BLaER1 (cell line): ENCODE measurements at regions not wholly inside any gene's neighbourhood (a gene's known extent, or its start where the extent isn't known, plus 50 kb on each side); places are given as distances from the start of the nearest gene placed in this dataset.

ENCODE experiments used
- H3K27ac ChIP-seq: shearing (Covaris generic); formaldehyde crosslinking; 2 replicates; pipeline ENCODE4 v1.8.1; 2022
- H3K27me3 ChIP-seq: shearing (Covaris generic); formaldehyde crosslinking; 2 replicates; pipeline ENCODE4 v1.8.1; 2022
- H3K36me3 ChIP-seq: shearing (Covaris generic); formaldehyde crosslinking; 2 replicates; pipeline ENCODE4 v1.8.1; 2022
- H3K4me1 ChIP-seq: shearing (Covaris generic); formaldehyde crosslinking; 2 replicates; pipeline ENCODE4 v1.8.1; 2022
- H3K4me2 ChIP-seq: shearing (Covaris generic); formaldehyde crosslinking; 2 replicates; pipeline ENCODE4 v1.8.1; 2022
- H3K4me3 ChIP-seq: shearing (Covaris generic); formaldehyde crosslinking; 2 replicates; pipeline ENCODE4 v1.8.1; 2022
- H3K9ac ChIP-seq: shearing (Covaris generic); formaldehyde crosslinking; 2 replicates; pipeline ENCODE4 v1.8.1; 2022
- H3K9me3 ChIP-seq: shearing (Covaris generic); formaldehyde crosslinking; 2 replicates; pipeline ENCODE4 v1.8.1; 2022
- H4K20me1 ChIP-seq: shearing (Covaris generic); formaldehyde crosslinking; 2 replicates; pipeline ENCODE4 v1.8.1; 2022
- Cebpa-rat ChIP-seq: shearing (Covaris generic); IDR thresholded peaks from 2 replicates; pipeline ENCODE4 v1.8.1; 2022

- H3K4me1 ChIP-seq, result 0 out of 2 replicates have a peak, but pooled peaks cover 7% of the 10 kb centered on the region
- TF ChIP-seq Cebpa-rat, result no peak
- H3K27ac ChIP-seq, result no peak overlapping the region
Observed at GRCh38 chr1:87652176-87652575, 323.5 kb downstream of the LMO4 start.

DNA sequence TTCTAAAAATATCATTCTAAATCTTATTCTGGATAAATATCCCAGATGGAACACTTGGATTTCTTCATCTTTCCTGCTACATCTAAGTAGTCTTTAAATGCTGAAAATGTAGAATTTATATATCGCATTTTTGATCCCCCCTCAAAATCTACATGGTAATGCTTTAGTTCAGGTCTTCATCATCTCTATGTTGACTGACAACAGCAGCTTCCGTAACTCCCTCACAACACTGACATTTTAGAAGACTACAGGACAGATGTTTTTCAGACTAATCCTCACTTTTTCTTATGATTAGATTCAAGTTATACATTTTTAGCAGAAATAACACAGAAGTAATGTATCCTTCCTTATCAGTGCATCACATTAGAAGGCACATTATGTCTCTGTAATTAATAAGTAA is 336.5 kb downstream of the LMO4 start:
- Histone ChIP-seq H3K4me1 (no peaks in the 10 kb centered on the region), H3K9me3 (peaks cover 5% of the 10 kb centered on the region; the same call in 1 of the 2 replicates), H3K27ac (no peak overlapping the region), H3K36me3 (no peaks in the 10 kb centered on the region), H3K27me3 (no peaks in the 10 kb centered on the region), H4K20me1 (no peaks in the 10 kb centered on the region), H3K4me3 (no peak overlapping the region), H3K9ac (no peak overlapping the region), H3K4me2 (no peak overlapping the region)
- TF ChIP-seq Cebpa-rat, result no peak

More at GRCh38 chr1:87652176-87652575, 323.5 kb downstream of the LMO4 start:
- no peak overlapping the region for H3K9ac ChIP-seq
- no peaks in the 10 kb centered on the region for H3K36me3 ChIP-seq
- no peak overlapping the region for H3K4me2 ChIP-seq
- no peaks in the 10 kb centered on the region for H4K20me1 ChIP-seq
- H3K9me3 ChIP-seq, result no peaks in the 10 kb centered on the region
- no peak overlapping the region for H3K4me3 ChIP-seq
- H3K27me3 ChIP-seq, result no peaks in the 10 kb centered on the region

- no peaks in the 10 kb centered on the region for H3K36me3 ChIP-seq
- no peak overlapping the region for H3K27ac ChIP-seq
- H3K27me3 ChIP-seq, result no peaks in the 10 kb centered on the region
- H3K9me3 ChIP-seq, result no peaks in the 10 kb centered on the region
- no peak overlapping the region for H3K4me2 ChIP-seq
- TF ChIP-seq Cebpa-rat, result no peak
- H3K4me3 ChIP-seq, result no peak overlapping the region
- H3K9ac ChIP-seq, result no peak overlapping the region
- H3K4me1 ChIP-seq, result no peaks in the 10 kb centered on the region
- H4K20me1 ChIP-seq, result no peaks in the 10 kb centered on the region
Observed at GRCh38 chr1:87666681-87667080, 338.0 kb downstream of the LMO4 start.

DNA sequence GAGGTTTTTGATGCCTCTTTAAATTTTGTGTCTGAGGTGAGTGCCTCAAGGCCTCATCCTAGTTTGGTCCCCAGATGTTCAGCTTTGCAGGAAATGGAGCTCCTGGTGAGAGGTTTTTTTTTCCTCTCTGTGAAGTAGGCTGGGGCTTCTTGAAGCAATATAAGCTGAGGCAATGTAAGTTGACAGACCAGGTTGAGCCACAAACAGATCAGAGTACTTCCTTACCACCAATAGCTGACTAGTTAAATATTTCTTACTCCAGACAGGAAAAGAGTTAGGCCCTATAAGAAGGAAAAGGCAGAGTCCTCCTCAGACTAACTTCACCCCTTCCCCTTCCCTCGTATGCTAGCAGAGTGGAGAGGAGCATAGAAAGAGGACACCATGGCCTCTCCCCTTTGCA is 341.0 kb downstream of the LMO4 start:
- H3K4me2 ChIP-seq, result no peak overlapping the region
- H3K9me3 ChIP-seq, result no peaks in the 10 kb centered on the region
- no peak for TF ChIP-seq Cebpa-rat
- no peaks in the 10 kb centered on the region for H3K36me3 ChIP-seq
- no peak overlapping the region for H3K9ac ChIP-seq
- H3K4me3 ChIP-seq, result no peak overlapping the region
- no peak overlapping the region for H3K27ac ChIP-seq
- H3K27me3 ChIP-seq, result no peaks in the 10 kb centered on the region
- no peaks in the 10 kb centered on the region for H4K20me1 ChIP-seq
- no peaks in the 10 kb centered on the region for H3K4me1 ChIP-seq

DNA sequence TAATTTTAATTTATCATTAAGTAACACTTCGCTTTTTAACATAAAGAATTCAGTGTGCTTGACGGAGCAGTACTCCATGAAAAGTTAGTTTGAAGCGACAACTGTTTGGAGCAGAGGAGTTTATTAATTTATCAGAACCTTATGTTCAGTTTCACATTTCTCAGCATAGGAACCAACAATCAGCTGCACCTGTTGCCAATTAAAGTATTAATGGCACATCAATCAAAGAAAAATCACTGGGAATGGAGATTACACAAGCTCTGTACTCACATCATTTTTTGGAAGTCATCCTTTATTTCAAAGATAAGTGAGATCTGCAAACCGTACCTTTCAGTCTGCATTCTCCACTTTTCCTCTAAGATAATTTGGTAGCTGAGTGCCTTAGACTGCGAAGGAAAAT is 344.6 kb downstream of the LMO4 start:
- no peaks in the 10 kb centered on the region for H3K27me3 ChIP-seq
- H3K4me2 ChIP-seq, result no peak overlapping the region
- no peak overlapping the region for H3K4me3 ChIP-seq
- H3K27ac ChIP-seq, result no peak overlapping the region
- no peaks in the 10 kb centered on the region for H4K20me1 ChIP-seq
- no peak for TF ChIP-seq Cebpa-rat
- no peaks in the 10 kb centered on the region for H3K9me3 ChIP-seq
- H3K9ac ChIP-seq, result no peak overlapping the region
- no peaks in the 10 kb centered on the region for H3K4me1 ChIP-seq
- no peaks in the 10 kb centered on the region for H3K36me3 ChIP-seq

DNA sequence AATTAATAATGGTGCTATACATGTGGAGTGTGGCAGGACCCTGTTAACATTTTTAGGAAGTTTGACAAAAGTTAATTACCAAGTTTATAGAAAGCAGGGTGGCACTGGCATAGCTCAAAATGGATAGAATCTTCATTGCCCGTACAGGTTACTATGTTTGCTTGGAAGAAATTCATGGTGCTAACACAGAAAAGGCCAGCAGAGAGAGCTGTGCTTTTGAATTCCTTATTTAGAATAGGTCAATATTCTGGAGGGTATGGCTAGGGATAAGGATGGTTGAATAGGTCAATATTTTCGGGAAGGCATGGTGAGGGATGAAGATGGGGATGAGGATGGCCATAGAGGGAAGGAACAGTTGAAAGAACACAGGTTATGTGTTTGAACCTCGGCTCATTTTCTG is 345.1 kb downstream of the LMO4 start:
- no peak overlapping the region for H3K4me3 ChIP-seq
- H3K9me3 ChIP-seq, result no peaks in the 10 kb centered on the region
- H3K4me2 ChIP-seq, result no peak overlapping the region
- H3K27ac ChIP-seq, result no peak overlapping the region
- no peak overlapping the region for H3K9ac ChIP-seq
- no peak for TF ChIP-seq Cebpa-rat
- H3K27me3 ChIP-seq, result no peaks in the 10 kb centered on the region
- H3K36me3 ChIP-seq, result no peaks in the 10 kb centered on the region
- H3K4me1 ChIP-seq, result no peaks in the 10 kb centered on the region
- H4K20me1 ChIP-seq, result no peaks in the 10 kb centered on the region

DNA sequence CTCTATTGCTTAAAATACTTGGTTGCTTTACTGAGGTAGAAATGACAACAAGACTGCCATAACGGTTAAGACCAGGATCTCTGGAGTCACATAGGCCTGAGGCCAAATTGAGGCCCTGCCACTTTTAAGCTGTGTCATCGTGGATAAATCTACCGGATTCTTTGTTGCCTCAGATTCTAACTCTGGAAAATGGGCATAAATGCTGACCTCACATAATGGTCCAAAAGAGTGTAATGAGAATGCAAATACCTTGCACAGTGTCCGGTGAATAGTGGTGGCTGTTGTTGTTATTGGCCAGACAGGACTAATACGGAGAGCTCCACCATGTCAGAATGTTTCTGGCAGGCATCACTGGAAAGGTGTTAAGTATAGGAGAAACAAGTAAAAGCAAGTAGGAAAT is 346.1 kb downstream of the LMO4 start:
- H3K36me3 ChIP-seq, result no peaks in the 10 kb centered on the region
- H3K27me3 ChIP-seq, result no peaks in the 10 kb centered on the region
- H3K9ac ChIP-seq, result no peak overlapping the region
- H3K4me3 ChIP-seq, result no peak overlapping the region
- no peak for TF ChIP-seq Cebpa-rat
- no peaks in the 10 kb centered on the region for H3K4me1 ChIP-seq
- H3K4me2 ChIP-seq, result no peak overlapping the region
- no peak overlapping the region for H3K27ac ChIP-seq
- H3K9me3 ChIP-seq, result no peaks in the 10 kb centered on the region
- no peaks in the 10 kb centered on the region for H4K20me1 ChIP-seq

DNA sequence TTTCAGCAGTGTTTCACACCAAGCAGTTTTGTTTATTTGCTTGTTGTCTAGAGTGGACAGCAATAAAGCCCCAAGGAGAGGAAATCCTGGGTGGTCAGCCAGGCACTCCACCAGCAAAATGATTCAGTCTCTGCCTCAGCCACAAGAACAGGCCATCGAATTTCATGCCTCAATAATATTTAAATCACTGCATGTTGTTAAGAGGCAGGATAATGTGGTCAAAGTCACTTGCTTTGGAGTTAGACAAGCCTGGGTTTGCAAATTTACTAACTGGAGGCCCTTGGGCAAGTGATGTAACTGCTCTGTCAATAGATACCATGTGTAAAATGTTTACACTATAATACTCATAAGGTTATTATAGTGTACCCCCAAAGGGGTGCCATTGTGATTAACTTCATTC is 349.6 kb downstream of the LMO4 start:
- Histone ChIP-seq H3K36me3 (no peaks in the 10 kb centered on the region), H3K4me3 (no peak overlapping the region), H3K9me3 (no peaks in the 10 kb centered on the region), H4K20me1 (no peaks in the 10 kb centered on the region), H3K4me1 (no peaks in the 10 kb centered on the region), H3K27me3 (no peaks in the 10 kb centered on the region), H3K9ac (no peak overlapping the region), H3K4me2 (no peak overlapping the region), H3K27ac (no peak overlapping the region)
- no peak for TF ChIP-seq Cebpa-rat

DNA sequence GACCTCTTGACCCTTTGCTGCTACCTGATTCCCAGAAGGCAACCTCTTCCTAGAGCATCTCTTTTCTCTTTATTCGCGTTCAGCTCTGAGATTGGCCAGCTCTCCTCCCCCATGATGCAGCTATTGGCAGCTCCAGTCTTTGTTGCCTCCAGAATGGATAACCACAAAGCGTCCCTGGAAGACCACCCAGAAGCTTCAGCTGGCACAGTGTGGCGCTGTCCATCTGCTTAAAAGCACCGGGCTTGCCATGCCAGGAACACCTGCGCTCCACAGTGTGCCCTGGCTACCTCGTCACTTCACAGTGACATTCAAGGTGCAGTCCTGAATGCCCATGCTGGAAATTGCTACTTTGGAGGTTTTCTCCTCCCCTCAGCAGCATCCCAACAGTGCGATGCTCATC is 353.9 kb downstream of the LMO4 start:
- TF ChIP-seq Cebpa-rat, result no peak

GRCh38 chr1:87683196-87683956 is 354.7 kb downstream of the LMO4 start:
- no peak for TF ChIP-seq Cebpa-rat
- Histone ChIP-seq H3K4me3 (no peak overlapping the region), H4K20me1 (no peaks in the 10 kb centered on the region), H3K36me3 (no peaks in the 10 kb centered on the region), H3K27me3 (no peaks in the 10 kb centered on the region), H3K9me3 (no peaks in the 10 kb centered on the region), H3K4me1 (no peaks in the 10 kb centered on the region), H3K9ac (no peak overlapping the region), H3K27ac (no peak overlapping the region), H3K4me2 (no peak overlapping the region)

More for the DNA sequence above, 353.9 kb downstream of the LMO4 start:
- Histone ChIP-seq H4K20me1 (no peaks in the 10 kb centered on the region), H3K27me3 (no peaks in the 10 kb centered on the region), H3K4me2 (no peak overlapping the region), H3K4me3 (no peak overlapping the region), H3K27ac (no peak overlapping the region), H3K36me3 (no peaks in the 10 kb centered on the region), H3K9me3 (no peaks in the 10 kb centered on the region), H3K4me1 (no peaks in the 10 kb centered on the region), H3K9ac (no peak overlapping the region)

DNA sequence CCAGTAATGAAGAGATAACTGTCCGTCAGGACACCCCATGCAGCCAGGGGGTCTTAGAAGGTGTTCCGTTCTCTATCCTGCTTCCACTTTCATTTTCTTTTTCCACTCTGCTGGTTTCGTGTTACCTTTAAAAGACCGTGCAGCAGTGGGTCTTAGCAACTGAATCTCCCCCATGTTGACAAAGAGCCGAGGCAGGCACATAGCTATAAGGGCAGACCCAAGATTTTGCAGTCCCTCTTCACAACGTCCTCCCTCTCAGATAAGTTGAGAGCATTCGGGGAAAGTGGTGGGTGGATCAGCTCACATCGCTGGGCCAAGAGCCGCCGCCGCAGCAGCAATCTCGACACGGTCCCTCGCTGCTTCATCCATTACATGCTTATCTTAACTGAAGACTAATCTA is 355.5 kb downstream of the LMO4 start:
- no peaks in the 10 kb centered on the region for H3K9me3 ChIP-seq
- no peak overlapping the region for H3K9ac ChIP-seq
- no peak for TF ChIP-seq Cebpa-rat
- H3K36me3 ChIP-seq, result no peaks in the 10 kb centered on the region
- H3K4me1 ChIP-seq, result no peaks in the 10 kb centered on the region
- H4K20me1 ChIP-seq, result no peaks in the 10 kb centered on the region
- H3K27me3 ChIP-seq, result no peaks in the 10 kb centered on the region
- H3K4me3 ChIP-seq, result no peak overlapping the region
- no peak overlapping the region for H3K4me2 ChIP-seq
- no peak overlapping the region for H3K27ac ChIP-seq
